ENCODE measurements at regions not wholly inside any gene's neighbourhood (a gene's known extent, or its start where the extent isn't known, plus 50 kb on each side); places are given as distances from the start of the nearest gene placed in this dataset.

DNA sequence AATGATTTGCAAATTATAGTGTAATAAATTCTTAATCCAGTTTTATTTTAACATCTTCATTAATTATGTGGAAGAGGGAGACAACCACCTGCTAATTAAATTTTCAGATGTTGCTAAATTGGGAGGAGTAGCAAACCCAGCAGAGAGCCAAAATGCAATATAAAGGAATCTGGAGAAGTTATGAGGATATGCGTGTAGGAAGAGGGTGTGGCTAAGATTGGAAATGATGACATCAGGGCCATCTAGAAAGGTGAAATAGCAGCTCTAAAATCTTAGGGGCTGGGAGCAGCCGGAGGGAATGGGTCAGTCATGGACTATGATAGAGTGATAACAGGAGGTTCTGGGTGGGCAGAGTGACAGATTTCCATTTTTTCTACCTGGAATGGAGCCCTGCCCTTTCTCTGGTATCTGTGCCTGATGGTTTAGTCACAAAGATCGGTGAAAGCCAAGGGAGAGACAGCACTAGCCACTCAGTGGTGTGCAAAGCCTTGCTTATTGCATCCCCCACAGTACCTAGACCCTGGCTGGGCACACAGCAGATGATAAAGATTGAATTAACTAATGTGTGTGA, 379.2 kb upstream of the CELF4 start:
- Histone ChIP-seq H3K27me3 (ENCODE audit: control insufficient read depth, insufficient read depth, low read length) (no peaks in the 10 kb centered on the region), H3K9me3 (ENCODE audit: control insufficient read depth, insufficient read depth, low read length) (peaks cover 4% of the 10 kb centered on the region), H3K27ac (ENCODE audit: low read length) (no peak overlapping the region), H3K4me1 (ENCODE audit: control insufficient read depth, insufficient read depth, low read length) (no peaks in the 10 kb centered on the region), H3K36me3 (ENCODE audit: control insufficient read depth, insufficient read depth, low read length) (no peaks in the 10 kb centered on the region), H3K4me3 (ENCODE audit: low read length) (no peak overlapping the region)
- ATAC-seq (no peak), DNase-seq (no peak)
- no peaks in the 10 kb centered on the region for H3K4me1 Mint-ChIP-seq
- no peaks in the 10 kb centered on the region for H3K27me3 Mint-ChIP-seq (ENCODE audit: low read depth in 2 of 2)
- no peaks in the 10 kb centered on the region for H3K36me3 Mint-ChIP-seq
- intact Hi-C loops (cut with micrococcal nuclease): no loop called here
- TF ChIP-seq, protein P1, sequence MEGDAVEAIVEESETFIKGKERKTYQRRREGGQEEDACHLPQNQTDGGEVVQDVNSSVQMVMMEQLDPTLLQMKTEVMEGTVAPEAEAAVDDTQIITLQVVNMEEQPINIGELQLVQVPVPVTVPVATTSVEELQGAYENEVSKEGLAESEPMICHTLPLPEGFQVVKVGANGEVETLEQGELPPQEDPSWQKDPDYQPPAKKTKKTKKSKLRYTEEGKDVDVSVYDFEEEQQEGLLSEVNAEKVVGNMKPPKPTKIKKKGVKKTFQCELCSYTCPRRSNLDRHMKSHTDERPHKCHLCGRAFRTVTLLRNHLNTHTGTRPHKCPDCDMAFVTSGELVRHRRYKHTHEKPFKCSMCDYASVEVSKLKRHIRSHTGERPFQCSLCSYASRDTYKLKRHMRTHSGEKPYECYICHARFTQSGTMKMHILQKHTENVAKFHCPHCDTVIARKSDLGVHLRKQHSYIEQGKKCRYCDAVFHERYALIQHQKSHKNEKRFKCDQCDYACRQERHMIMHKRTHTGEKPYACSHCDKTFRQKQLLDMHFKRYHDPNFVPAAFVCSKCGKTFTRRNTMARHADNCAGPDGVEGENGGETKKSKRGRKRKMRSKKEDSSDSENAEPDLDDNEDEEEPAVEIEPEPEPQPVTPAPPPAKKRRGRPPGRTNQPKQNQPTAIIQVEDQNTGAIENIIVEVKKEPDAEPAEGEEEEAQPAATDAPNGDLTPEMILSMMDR (IDR thresholded peaks at IDR 0.05): no peak
- H3K9me3 Mint-ChIP-seq: peaks cover 12 to 14% of the 10 kb centered on the region in 2 donors
- H3K27ac Mint-ChIP-seq: no peak overlapping the region
- H3K4me3 Mint-ChIP-seq: no peak overlapping the region
- WGBS (ENCODE audit: insufficient coverage): 78% methylated on average over 3 of the region's 3 CpGs

DNA sequence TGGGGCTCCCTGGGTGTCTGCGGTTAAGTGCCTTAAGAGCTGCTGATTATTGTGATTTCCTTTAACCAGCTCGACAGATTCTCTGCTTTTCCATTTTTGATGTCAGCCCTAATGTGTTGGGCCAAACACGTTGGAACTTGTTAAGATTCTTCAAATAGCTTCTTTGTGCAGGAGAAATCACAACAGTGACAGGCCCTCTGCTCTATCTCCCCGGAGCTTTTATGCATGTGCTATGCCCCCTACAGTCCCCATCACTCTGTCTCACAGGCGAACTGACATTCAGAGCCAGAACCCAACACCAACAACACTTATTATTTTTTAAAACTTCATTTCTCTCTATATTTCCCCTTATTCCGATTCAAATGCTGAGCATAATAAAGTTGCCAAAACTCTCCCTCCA, 371.7 kb upstream of the CELF4 start:
- 81% methylated on average over 6 of the region's 6 CpGs for WGBS (ENCODE audit: insufficient coverage)
- TF ChIP-seq, protein P1 (IDR thresholded peaks at IDR 0.05): no peak
- Histone ChIP-seq H3K27ac (ENCODE audit: low read length) (no peak overlapping the region), H3K4me3 (ENCODE audit: low read length) (no peak overlapping the region), H3K4me1 (ENCODE audit: control insufficient read depth, insufficient read depth, low read length) (no peaks in the 10 kb centered on the region), H3K36me3 (ENCODE audit: control insufficient read depth, insufficient read depth, low read length) (no peaks in the 10 kb centered on the region), H3K9me3 (ENCODE audit: control insufficient read depth, insufficient read depth, low read length) (peaks cover 5% of the 10 kb centered on the region), H3K27me3 (ENCODE audit: control insufficient read depth, insufficient read depth, low read length) (no peaks in the 10 kb centered on the region)
- Mint-ChIP-seq H3K4me1 (no peaks in the 10 kb centered on the region), H3K27me3 (ENCODE audit: low read depth in 2 of 2) (no peaks in the 10 kb centered on the region), H3K4me3 (no peak overlapping the region), H3K27ac (no peak overlapping the region), H3K9me3 (peaks cover 12 to 22% of the 10 kb centered on the region in 2 donors), H3K36me3 (no peaks in the 10 kb centered on the region)
- no peak for ATAC-seq
- no peak for DNase-seq
- intact Hi-C loops (cut with micrococcal nuclease): no loop called here

DNA sequence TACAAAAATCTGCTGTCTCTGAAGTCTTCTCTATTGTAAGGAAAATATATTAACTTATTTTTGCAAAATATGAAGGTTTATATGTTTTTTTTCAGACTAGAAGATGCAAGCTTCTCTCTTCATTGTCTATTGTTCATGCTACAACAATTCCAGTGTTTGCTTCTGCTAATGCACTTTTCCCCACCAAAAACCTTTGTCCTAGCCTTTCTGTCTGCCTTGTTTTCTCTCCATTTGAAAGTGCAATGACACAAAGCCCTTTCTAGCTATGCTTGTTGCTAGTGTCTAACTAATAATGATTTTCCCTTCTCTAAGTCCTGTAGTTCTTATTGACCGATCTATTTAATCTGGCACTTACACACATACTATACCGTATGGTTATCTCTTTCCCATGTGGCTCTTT, 369.5 kb upstream of the CELF4 start:
- Mint-ChIP-seq H3K27ac (no peak overlapping the region), H3K4me1 (no peaks in the 10 kb centered on the region), H3K4me3 (no peak overlapping the region), H3K9me3 (peaks cover 12 to 22% of the 10 kb centered on the region in 2 donors), H3K36me3 (no peaks in the 10 kb centered on the region), H3K27me3 (ENCODE audit: low read depth in 2 of 2) (no peaks in the 10 kb centered on the region)
- DNase-seq (no peak), ATAC-seq (no peak)
- no peak overlapping the region for H3K4me3 ChIP-seq (ENCODE audit: low read length)
- WGBS (ENCODE audit: insufficient coverage): 90% methylated on average over 2 of the region's 2 CpGs
- TF ChIP-seq, protein P1 (IDR thresholded peaks at IDR 0.05): no peak
- H3K4me1 ChIP-seq (ENCODE audit: control insufficient read depth, insufficient read depth, low read length): no peaks in the 10 kb centered on the region
- H3K27ac ChIP-seq (ENCODE audit: low read length): no peak overlapping the region
- H3K27me3 ChIP-seq (ENCODE audit: control insufficient read depth, insufficient read depth, low read length): no peaks in the 10 kb centered on the region
- H3K9me3 ChIP-seq (ENCODE audit: control insufficient read depth, insufficient read depth, low read length): peaks cover 5% of the 10 kb centered on the region
- H3K36me3 ChIP-seq (ENCODE audit: control insufficient read depth, insufficient read depth, low read length): no peaks in the 10 kb centered on the region
- intact Hi-C loops (cut with micrococcal nuclease): no loop called here

DNA sequence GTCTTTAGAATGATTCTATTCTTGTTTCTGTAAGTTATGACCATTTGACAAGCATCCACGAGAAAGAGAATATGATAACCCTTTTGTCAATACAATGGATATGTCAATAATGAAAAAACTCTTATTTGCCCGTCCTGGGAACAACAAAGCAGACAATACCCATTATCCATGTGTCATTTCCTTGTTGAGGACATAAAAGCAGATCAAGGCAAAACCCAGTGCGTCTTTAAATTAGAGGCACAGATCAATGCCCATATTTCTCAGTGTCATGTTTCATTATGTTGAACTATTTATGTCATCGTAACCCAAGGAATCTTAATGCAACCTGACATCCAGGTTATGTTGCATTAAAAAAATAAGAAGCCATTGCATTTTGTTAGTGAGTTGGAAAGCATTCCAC, 365.0 kb upstream of the CELF4 start:
- DNase-seq (no peak), ATAC-seq (no peak)
- Histone ChIP-seq H3K36me3 (ENCODE audit: control insufficient read depth, insufficient read depth, low read length) (no peaks in the 10 kb centered on the region), H3K4me1 (ENCODE audit: control insufficient read depth, insufficient read depth, low read length) (no peaks in the 10 kb centered on the region), H3K27ac (ENCODE audit: low read length) (no peak overlapping the region), H3K9me3 (ENCODE audit: control insufficient read depth, insufficient read depth, low read length) (no peaks in the 10 kb centered on the region), H3K27me3 (ENCODE audit: control insufficient read depth, insufficient read depth, low read length) (no peaks in the 10 kb centered on the region), H3K4me3 (ENCODE audit: low read length) (no peak overlapping the region)
- intact Hi-C loops (cut with micrococcal nuclease): no loop called here
- no peak overlapping the region for H3K27ac Mint-ChIP-seq
- H3K9me3 Mint-ChIP-seq: peaks cover 4 to 6% of the 10 kb centered on the region in 2 donors
- no peaks in the 10 kb centered on the region for H3K4me1 Mint-ChIP-seq
- no peaks in the 10 kb centered on the region for H3K27me3 Mint-ChIP-seq (ENCODE audit: low read depth in 2 of 2)
- 76% methylated on average over 3 of the region's 4 CpGs for WGBS (ENCODE audit: insufficient coverage)
- TF ChIP-seq, protein P1 (IDR thresholded peaks at IDR 0.05): no peak
- no peak overlapping the region for H3K4me3 Mint-ChIP-seq
- H3K36me3 Mint-ChIP-seq: no peaks in the 10 kb centered on the region
